Sigmoid colon (tissue), 6 donors: ENCODE measurements at regions not wholly inside any gene's neighbourhood (a gene's known extent, or its start where the extent isn't known, plus 50 kb on each side); places are given as distances from the start of the nearest gene placed in this dataset.

Experiments used
- DNase-seq: peaks from one replicate; pipeline ENCODE4 v3.0.0-alpha.2; 2019
- H3K27ac ChIP-seq, 4 donors: fragments of 200-600 bp; sonication (generic); one replicate each; pipeline ENCODE4 v1.5.1; 2016 to 2019; ENCODE audit warnings: mild to moderate bottlenecking in 1 of 4
- H3K27me3 ChIP-seq, 3 donors: fragments of 200-600 bp; sonication (generic); one replicate each; pipeline ENCODE4 v1.5.1; 2019; ENCODE audit warnings: mild to moderate bottlenecking in 1 of 3
- H3K36me3 ChIP-seq, 4 donors: fragments of 200-600 bp; sonication (generic); one replicate each; pipeline ENCODE4 v1.5.1; 2016 to 2019
- H3K4me1 ChIP-seq, 4 donors: fragments of 200-600 bp; sonication (generic); one replicate each; pipeline ENCODE4 v1.5.1; 2017 to 2019
- H3K4me3 ChIP-seq, 4 donors: fragments of 200-600 bp; sonication (generic); one replicate each; pipeline ENCODE4 v1.5.1; 2017 to 2019; ENCODE audit warnings: mild to moderate bottlenecking in 2 of 4, moderate library complexity in 1 of 4
- H3K9me3 ChIP-seq, 4 donors: fragments of 200-600 bp in 3 of 4; sonication (generic) in 3 of 4; one replicate each; pipeline versions ENCODE4 v1.5.1 to v1.6.1; 2013 to 2019
- EP300 ChIP-seq, 4 donors: sonication (generic); formaldehyde crosslinking; IDR thresholded peaks; one replicate each; pipeline ENCODE4 v1.6.1; 2017; ENCODE audit warnings: antibody characterized with exemption in 4 of 4
- POLR2A ChIP-seq, 2 donors: fragments of 450-650 bp; IDR thresholded peaks; one replicate each; pipeline ENCODE4 v1.6.1; 2016; ENCODE audit warnings: antibody characterized with exemption in 2 of 2, mild to moderate bottlenecking in 2 of 2, moderate library complexity in 2 of 2
- POLR2AphosphoS5 ChIP-seq, 4 donors: sonication (generic); formaldehyde crosslinking; IDR thresholded peaks; one replicate each; pipeline ENCODE4 v1.6.1; 2017; ENCODE audit warnings: antibody characterized with exemption in 4 of 4
- WGBS, 2 donors: extraction: QIAGEN DNeasy Blood & Tissue Kit; methylation state at CpG; one replicate each; pipeline ENCODE4 v1.1.7; 2013; 5-methylcytosine and 5-hydroxymethylcytosine counted together
- intact Hi-C: fragments of 100-400 bp; cut with DNase I; formaldehyde crosslinking; loops from one replicate; pipeline ENCODE4 v1.15.1; 2023
- TF ChIP-seq, protein P1 (sequence below), 4 experiments: fragments of 450-650 bp in 3 of 4; fragments of 200-600 bp in 1 of 4; IDR thresholded peaks; one replicate each; pipeline ENCODE4 v1.5.1; 2016 to 2019; ENCODE audit warnings: antibody characterized with exemption in 4 of 4, mild to moderate bottlenecking in 3 of 4, moderate library complexity in 2 of 4
- donor health status: healthy with polysubstance abuse.
- donor health status: healthy.

DNA sequence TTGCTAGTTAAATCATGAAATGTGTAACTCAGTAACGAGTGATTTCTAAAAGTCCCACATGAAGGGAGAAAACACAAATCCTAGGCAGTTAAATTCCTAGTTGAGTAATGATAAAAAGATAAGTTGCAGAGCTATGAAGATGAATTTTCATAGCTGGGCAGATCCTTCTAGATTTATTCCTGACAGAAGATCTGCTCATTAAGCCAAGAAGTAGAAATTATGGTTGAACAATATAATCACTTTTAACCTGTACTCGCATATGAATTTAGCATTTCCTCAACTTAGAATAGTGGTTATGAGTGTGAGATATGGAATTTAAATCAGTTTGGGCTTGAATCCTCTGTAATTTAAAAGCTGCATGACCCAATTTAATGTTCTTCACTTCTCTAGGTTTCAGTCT is 359.2 kb upstream of the HSF2 start:
- Histone ChIP-seq H3K4me3 (no peak overlapping the region), H3K27ac (peak overlapping the region in 1 of 4 donors; percentile 18), H3K4me1 (no peaks in the 10 kb centered on the region), H3K9me3 (peaks cover 0 to 2% (median 0%) of the 10 kb centered on the region in 4 donors), H3K36me3 (no peaks in the 10 kb centered on the region), H3K27me3 (no peaks in the 10 kb centered on the region)
- intact Hi-C loops: no loop called here
- no peak for DNase-seq
- no peak for TF ChIP-seq EP300 (IDR thresholded peaks at IDR 0.05)
- 79 to 91% methylated on average over 2 of the region's 2 CpGs for WGBS, 2 donors

DNA sequence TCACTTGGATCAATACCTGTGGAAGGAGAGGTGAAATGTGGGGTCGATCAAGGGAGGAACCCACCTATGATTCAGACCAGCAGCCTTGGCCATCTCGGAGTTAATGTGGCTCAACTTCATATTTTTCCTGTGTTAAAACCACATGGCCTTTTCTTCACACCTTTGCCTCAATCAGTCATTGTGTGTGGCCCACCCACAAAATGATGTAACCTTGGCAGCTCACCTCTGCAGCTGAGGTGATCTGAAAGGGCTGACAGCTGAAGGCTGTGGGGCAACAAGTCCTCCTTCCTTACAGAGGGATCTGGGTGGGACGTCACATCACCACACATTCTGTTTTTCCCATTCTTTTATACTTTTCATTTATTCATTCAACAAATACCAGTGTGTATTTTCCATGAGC is 357.1 kb upstream of the HSF2 start:
- Histone ChIP-seq H3K4me3 (no peak overlapping the region), H3K9me3 (peaks cover 0 to 2% (median 0%) of the 10 kb centered on the region in 4 donors), H3K27ac (peak overlapping the region in 1 of 4 donors; percentile 67), H3K27me3 (no peaks in the 10 kb centered on the region), H3K36me3 (no peaks in the 10 kb centered on the region), H3K4me1 (no peaks in the 10 kb centered on the region)
- DNase-seq: no peak
- no peak for TF ChIP-seq POLR2AphosphoS5 (IDR thresholded peaks at IDR 0.05)
- no peak for TF ChIP-seq EP300 (IDR thresholded peaks at IDR 0.05)
- TF ChIP-seq, protein P1, sequence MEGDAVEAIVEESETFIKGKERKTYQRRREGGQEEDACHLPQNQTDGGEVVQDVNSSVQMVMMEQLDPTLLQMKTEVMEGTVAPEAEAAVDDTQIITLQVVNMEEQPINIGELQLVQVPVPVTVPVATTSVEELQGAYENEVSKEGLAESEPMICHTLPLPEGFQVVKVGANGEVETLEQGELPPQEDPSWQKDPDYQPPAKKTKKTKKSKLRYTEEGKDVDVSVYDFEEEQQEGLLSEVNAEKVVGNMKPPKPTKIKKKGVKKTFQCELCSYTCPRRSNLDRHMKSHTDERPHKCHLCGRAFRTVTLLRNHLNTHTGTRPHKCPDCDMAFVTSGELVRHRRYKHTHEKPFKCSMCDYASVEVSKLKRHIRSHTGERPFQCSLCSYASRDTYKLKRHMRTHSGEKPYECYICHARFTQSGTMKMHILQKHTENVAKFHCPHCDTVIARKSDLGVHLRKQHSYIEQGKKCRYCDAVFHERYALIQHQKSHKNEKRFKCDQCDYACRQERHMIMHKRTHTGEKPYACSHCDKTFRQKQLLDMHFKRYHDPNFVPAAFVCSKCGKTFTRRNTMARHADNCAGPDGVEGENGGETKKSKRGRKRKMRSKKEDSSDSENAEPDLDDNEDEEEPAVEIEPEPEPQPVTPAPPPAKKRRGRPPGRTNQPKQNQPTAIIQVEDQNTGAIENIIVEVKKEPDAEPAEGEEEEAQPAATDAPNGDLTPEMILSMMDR (IDR thresholded peaks at IDR 0.05): no peak
- no peak for TF ChIP-seq POLR2A (IDR thresholded peaks at IDR 0.05)
- intact Hi-C loops: no loop called here
- WGBS, 2 donors: 74 to 86% methylated on average over 3 of the region's 3 CpGs

DNA sequence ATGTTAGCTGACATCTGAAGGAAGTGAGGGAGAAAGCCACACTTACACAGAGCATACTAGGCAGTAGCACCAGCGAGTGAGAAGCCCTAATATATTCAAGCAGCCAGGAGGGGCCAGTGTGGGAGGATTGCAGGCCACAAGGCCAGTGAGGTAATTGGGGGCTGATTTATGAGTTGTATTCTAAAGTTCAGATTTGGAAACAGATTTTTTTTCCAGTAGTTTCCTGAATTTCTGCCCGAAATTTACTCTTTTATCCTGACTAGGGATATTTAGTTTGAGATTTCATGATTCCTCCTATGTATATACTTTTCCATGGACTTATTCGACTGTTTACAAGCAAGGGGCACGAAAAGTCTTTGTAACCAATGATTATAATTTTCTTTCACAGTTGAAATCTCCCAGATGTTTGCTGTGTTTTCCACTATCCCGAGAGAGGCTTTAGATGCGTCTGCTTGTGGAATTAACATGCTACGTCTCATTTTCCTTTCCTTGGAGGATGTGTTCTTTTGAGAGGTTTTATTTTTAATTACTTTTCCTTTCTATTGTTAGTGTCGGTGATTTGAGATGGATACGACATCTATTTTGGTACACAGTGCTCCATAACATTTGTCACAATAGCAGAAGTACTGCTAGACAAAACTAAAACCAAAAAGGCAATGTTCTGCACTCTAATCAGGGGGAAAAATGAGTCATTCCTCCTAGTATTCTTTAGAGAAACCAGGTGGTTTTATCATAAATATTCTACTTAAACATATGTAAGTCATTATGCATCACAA is 356.3 kb upstream of the HSF2 start:
- H3K4me1 ChIP-seq: no peaks in the 10 kb centered on the region
- H3K4me3 ChIP-seq: no peak overlapping the region
- intact Hi-C loops: no loop called here
- no peaks in the 10 kb centered on the region for H3K27me3 ChIP-seq
- peak overlapping the region in 2 of 4 donors; percentile 38 to 67 for H3K27ac ChIP-seq
- 60 to 71% methylated on average over 9 of the region's 9 CpGs for WGBS, 2 donors
- H3K36me3 ChIP-seq: no peaks in the 10 kb centered on the region
- TF ChIP-seq, protein P1 (IDR thresholded peaks at IDR 0.05): no peak
- TF ChIP-seq POLR2A (IDR thresholded peaks at IDR 0.05) (no peak), EP300 (IDR thresholded peaks at IDR 0.05) (no peak), POLR2AphosphoS5 (IDR thresholded peaks at IDR 0.05) (no peak)
- peaks cover 0 to 2% (median 0%) of the 10 kb centered on the region in 4 donors for H3K9me3 ChIP-seq
- DNase-seq: no peak

DNA sequence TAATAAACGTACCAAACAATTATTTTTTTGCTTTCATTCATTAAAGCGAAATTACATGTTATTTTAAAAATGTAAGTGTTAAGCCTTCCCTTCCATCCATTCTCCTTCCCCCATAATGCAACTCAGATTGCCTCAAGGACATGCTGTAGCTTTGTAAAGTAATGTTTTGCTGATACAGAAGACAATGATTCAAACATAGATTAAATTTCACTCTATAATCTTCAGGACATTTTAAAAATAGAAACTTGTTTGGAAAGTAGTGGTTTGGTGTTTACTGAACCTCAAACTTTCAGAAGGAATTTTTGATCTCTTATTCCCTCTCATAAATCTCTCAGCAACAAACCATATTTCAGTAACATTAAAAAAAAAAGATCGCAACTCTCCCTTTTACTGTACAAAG is 350.9 kb upstream of the HSF2 start:
- intact Hi-C loops: no loop called here
- no peaks in the 10 kb centered on the region for H3K36me3 ChIP-seq
- H3K9me3 ChIP-seq: no peaks in the 10 kb centered on the region
- WGBS, 2 donors: 64 to 71% methylated on average over 3 of the region's 3 CpGs
- no peak for DNase-seq
- peak overlapping the region in 1 of 4 donors; percentile 62 for H3K27ac ChIP-seq
- peaks cover 0 to 5% (median 2%) of the 10 kb centered on the region in 4 donors for H3K4me1 ChIP-seq
- TF ChIP-seq, protein P1 (IDR thresholded peaks at IDR 0.05): no peak
- TF ChIP-seq EP300 (IDR thresholded peaks at IDR 0.05) (no peak), POLR2A (IDR thresholded peaks at IDR 0.05) (no peak), POLR2AphosphoS5 (IDR thresholded peaks at IDR 0.05) (no peak)
- no peak overlapping the region for H3K4me3 ChIP-seq
- H3K27me3 ChIP-seq: no peaks in the 10 kb centered on the region

DNA sequence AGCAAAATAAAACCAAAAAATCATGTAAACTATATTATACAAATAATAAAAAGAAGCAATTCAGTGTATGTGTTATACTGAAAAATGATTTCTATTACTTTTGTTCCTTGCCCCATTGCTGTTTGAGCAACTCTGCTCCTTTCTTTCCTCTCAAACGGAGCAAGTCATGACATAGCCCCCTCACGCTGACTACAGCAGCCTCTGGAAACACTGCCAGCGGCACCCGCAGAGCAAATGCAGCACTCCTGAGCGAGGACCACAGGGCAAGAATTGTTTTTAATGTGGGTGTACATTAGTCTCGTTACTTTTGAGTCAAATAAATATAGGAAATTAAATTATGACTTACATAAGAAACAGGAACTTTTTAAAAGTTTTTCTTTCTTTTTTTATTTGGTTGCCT is 350.1 kb upstream of the HSF2 start:
- TF ChIP-seq EP300 (IDR thresholded peaks at IDR 0.05) (no peak), POLR2A (IDR thresholded peaks at IDR 0.05) (no peak), POLR2AphosphoS5 (IDR thresholded peaks at IDR 0.05) (no peak)
- TF ChIP-seq, protein P1 (IDR thresholded peaks at IDR 0.05): no peak
- Histone ChIP-seq H3K9me3 (no peaks in the 10 kb centered on the region), H3K27me3 (no peaks in the 10 kb centered on the region), H3K4me3 (no peak overlapping the region), H3K27ac (peak overlapping the region in 1 of 4 donors; percentile 62), H3K36me3 (no peaks in the 10 kb centered on the region), H3K4me1 (peaks cover 0 to 5% (median 2%) of the 10 kb centered on the region in 4 donors)
- DNase-seq: no peak
- intact Hi-C loops: no loop called here
- WGBS, 2 donors: 59 to 67% methylated on average over 6 of the region's 6 CpGs
